HTR-8/SVneo (cell line): ENCODE measurements at regions not wholly inside any gene's neighbourhood (a gene's known extent, or its start where the extent isn't known, plus 50 kb on each side); places are given as distances from the start of the nearest gene placed in this dataset.
A peak's percentile ranks its signal among the peaks of the same experiment; 100 is the strongest.

Source experiments
- DNase-seq: peaks from one replicate; pipeline ENCODE4 v3.0.0; 2011; ENCODE audit warnings: low spot score, mixed read lengths; ENCODE audit not compliant: insufficient read length
- FAIRE-seq: peaks from 2 replicates; lab custom pipeline; 2011; peaks lifted over from hg19 to GRCh38; lab: Jason Lieb, UNC

GRCh38 chr12:22881878-22882385, 257.0 kb downstream of the ETNK1 start:
- no peak for FAIRE-seq
- no peak for DNase-seq

- DNase-seq = no peak
- peak; percentile 46 for FAIRE-seq
Measured at GRCh38 chr12:22882559-22882958, 257.6 kb downstream of the ETNK1 start.

DNA sequence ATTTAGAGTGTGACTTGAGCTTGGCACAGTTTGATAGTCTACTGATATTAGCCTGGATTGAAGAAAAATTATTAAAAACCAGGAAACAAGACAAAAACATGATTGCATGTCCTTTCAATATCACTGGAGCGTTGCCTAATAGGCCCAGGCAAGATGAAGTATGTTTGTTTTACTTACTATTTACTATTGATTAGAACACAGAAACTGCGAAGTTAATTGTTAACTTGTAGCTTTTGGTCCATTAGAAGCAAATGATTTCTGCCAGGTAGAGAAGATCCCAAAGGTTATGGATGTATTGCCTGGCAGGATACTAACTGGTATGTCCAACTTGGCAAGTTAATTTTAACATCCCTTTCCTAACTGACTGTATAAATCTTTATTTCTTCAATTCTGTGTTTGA, 268.9 kb downstream of the ETNK1 start:
- FAIRE-seq = no peak
- no peak for DNase-seq

DNA sequence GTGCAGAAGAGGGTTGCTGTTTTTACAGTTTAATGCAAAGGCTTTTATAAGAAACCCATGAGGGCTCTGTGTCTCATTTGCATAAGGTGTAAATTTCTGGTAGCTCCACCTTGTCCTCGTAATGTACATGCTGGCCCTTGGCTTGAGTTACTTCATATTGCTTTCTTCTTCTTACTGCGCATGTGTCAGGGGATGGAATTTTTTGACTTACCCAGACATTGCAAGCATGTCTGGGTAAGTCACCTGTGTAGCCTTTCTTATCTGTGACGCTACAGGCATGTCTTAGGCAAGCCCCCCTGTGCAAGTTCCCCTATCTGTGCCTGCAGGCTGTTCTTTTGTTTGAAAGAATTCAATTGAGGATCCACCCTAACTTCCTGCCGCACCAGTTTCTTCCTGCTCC, 274.2 kb downstream of the ETNK1 start:
- DNase-seq = no peak
- FAIRE-seq = no peak

GRCh38 chr12:22900401-22900800, 275.4 kb downstream of the ETNK1 start:
- FAIRE-seq (no peak), DNase-seq (no peak)

DNA sequence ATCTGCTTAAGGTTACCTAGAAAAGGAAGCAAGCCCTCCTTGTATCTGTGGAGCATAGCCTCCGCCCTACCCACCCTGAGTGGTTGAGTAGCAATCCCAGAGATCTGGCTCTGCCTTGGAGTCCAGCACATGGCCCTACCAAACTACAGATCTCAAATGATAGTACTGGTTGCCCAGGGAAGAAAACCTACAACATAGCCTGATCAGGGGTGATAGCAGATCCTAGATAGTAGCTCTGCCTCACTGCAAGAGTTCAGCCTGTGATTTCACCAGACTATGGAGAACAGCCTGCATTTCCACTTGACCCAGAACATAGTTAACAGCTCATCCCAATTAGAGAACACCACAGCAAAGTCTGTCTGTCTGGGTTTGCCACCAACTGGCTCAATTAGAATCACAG, 279.5 kb downstream of the ETNK1 start:
- FAIRE-seq = peak; percentile 38
- no peak for DNase-seq

- DNase-seq (no peak), FAIRE-seq (no peak)
Measured at GRCh38 chr12:22916241-22916640, 291.3 kb downstream of the ETNK1 start.

GRCh38 chr12:22916815-22917214, 291.8 kb downstream of the ETNK1 start:
- no peak for FAIRE-seq
- no peak for DNase-seq

DNA sequence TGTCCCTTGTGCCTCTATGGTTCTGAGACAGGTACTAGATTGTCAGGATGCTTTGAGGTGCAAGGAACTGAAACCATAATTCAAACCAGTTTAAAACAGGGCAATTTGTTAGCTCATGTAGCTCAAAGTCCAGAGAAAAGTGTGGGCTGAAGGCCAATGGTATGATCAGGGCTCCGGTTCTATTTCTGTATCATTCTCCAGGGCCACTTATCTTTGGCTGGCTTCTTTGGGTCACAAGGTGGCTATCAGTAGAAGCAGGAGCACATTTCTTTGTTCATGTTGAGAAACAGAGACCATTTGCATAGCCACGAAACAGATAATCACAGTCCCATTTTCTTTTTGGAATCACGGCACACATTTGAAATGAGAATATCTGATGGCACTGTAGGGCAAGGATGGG, 294.9 kb downstream of the ETNK1 start:
- no peak for DNase-seq
- FAIRE-seq = peak; percentile 63

DNA sequence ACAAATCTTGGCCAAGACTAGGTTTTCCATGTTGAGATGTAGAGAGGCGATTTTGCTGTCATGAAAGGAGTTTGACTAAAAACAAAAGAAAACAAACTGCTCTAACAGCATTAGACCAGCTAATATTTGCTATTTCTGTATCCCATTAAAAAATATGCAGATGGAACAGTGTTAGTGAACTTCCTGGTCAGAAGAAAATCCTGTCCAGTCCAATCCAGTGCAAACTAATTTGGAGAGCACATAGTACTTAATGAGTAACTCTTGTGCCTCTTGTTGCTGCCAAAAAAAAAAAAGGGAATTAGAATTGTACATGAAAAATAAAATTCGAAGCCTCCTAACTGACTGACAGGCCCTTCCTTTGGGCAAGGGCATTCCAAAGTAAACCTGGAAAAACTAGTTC, 298.8 kb downstream of the ETNK1 start:
- FAIRE-seq = no peak
- DNase-seq = no peak

DNA sequence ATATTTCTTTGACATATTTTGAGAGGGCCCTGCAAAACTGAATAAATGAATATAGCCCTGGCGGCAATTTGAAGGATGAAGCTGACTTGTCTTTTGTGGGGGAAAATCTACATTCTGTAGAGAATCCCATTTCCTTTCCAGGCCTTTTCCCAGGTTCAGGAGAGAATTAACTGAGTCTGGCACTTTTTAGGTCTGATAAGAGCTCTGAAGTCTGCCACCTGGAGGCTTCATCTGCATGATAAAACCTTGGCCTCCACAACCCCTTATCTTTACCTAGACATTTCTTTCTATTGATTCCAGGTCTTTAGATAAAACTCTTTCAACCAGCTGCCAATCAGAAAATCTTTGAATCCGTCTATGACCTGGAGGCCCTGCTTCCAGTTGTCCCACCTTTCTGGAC, 299.4 kb downstream of the ETNK1 start:
- DNase-seq (no peak), FAIRE-seq (no peak)

DNA sequence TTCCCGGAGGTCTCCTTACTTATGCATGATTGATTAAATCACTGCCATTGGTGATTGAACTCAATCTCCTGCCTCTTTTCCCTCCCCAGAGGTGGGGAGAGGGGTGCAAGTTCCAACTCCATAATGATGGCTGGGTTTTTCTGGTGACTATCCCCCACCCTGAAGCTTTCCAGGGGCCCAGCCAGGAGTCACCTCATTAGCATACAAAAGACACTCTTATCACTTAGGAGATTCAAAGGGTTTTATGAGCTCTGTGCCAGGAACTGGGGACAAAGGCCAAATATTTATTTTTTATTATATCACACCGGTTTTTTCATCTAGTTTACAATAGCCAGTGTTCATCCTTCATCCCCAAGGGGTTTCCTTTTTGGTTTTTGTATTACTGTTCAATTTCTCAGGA, 300.7 kb downstream of the ETNK1 start:
- FAIRE-seq (no peak), DNase-seq (no peak)

DNA sequence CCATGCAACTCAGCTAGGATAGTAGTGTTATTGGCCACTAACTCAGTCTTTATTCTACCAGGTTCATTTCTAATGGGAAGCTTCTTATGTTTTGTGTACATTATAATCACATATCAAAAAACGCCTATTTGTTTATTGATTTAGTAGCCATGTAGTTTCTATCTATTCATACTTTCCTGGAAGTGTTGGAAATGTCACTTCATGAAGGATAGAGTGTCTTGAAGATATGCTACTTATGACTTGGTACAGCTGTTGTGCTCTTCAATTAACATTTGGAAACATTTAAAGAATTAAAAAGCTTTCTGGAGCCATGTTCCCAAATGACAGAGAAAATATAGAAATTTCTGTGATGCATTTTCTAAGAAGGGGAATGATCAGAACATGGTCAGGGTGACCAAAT, 307.5 kb downstream of the ETNK1 start:
- FAIRE-seq (no peak), DNase-seq (no peak)

GRCh38 chr12:22935090-22935489, 310.1 kb downstream of the ETNK1 start:
- no peak for DNase-seq
- no peak for FAIRE-seq

GRCh38 chr12:22935501-22935900, 310.5 kb downstream of the ETNK1 start:
- no peak for FAIRE-seq
- DNase-seq = no peak

DNA sequence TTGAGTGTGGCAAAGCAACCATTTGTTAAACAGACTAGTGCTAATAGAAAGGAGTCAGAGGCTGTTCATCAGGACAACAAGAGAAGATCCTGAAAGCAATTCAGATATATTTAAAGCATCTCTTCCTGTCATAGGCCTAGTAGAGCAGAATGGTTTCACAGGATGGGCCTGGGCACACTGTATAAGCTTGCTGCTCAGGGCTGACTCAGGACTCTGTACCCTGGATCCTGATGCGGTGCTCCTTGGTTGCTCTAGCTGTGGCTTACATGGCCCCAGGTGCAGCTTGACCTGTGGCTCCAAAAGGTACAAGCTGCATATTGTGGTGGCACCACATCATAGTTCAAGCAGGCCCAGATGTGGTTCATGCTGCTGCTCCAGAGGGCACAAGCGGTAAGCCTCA, 313.4 kb downstream of the ETNK1 start:
- DNase-seq (no peak), FAIRE-seq (peak; percentile 13)

GRCh38 chr12:22951206-22951605, 326.2 kb downstream of the ETNK1 start:
- FAIRE-seq = no peak
- no peak for DNase-seq

GRCh38 chr12:22956690-22957089, 331.7 kb downstream of the ETNK1 start:
- FAIRE-seq = no peak

GRCh38 chr12:22967171-22967570, 342.2 kb downstream of the ETNK1 start:
- FAIRE-seq = no peak
- DNase-seq = no peak

More at GRCh38 chr12:22956690-22957089, 331.7 kb downstream of the ETNK1 start:
- DNase-seq = no peak

GRCh38 chr12:22969521-22969920, 344.6 kb downstream of the ETNK1 start:
- no peak for DNase-seq
- no peak for FAIRE-seq

DNA sequence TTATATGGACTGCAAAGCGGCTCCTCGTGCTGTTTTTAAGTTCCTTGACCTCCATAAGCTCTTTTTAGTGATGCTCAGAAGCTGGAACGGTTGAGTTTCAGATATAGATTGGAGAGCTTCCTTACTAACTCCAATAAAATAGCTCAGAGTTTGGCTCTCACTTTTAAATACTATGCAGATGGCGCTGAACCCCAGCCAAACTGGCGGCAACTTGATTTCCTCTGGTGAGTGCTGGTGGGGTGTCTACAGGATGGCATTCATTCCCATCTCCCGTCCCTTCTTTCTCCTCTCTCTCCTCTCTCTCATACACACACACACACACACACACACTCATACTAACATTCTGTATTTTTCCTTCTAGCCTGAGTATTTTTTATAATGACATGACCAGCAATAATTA, 346.3 kb downstream of the ETNK1 start:
- no peak for FAIRE-seq

DNA sequence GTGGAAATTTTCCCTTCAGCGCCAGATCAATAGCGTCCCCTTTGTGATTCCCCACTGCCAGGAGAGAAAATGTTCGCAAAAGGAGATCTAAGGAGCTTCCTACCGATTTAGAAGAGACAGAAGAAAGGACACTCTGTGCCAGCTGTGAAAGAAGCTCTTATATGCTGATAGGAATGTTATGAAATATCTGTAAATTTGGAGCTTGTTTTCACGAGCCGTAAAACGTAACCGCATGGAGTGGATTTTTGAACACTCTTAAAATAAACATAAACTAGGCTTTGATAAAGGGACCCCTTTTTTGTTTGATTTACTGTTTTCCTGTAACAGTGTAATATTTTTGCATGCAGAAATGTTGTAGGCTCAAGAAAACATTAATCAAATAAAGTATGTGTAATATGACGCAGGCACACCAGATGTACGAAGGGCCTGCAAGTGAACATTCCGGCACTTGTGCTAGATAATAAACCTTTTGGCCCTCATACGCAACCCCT, 346.8 kb downstream of the ETNK1 start:
- no peak for FAIRE-seq
- no peak for DNase-seq

More for the DNA sequence above, 346.3 kb downstream of the ETNK1 start:
- DNase-seq = no peak

GRCh38 chr12:22974865-22975264, 349.9 kb downstream of the ETNK1 start:
- FAIRE-seq = no peak

More at GRCh38 chr12:22974865-22975264, 349.9 kb downstream of the ETNK1 start:
- DNase-seq = peak; percentile 26
